Epithelial cell of proximal tubule (primary cell): ENCODE measurements at regions not wholly inside any gene's neighbourhood (a gene's known extent, or its start where the extent isn't known, plus 50 kb on each side); places are given as distances from the start of the nearest gene placed in this dataset.

Experiments used
- DNase-seq: peaks from one replicate; pipeline ENCODE4 v3.0.0-alpha.2; 2011; ENCODE audit warnings: low read depth
- H3K4me3 ChIP-seq: 2 replicates; pipeline ENCODE4 v1.5.1; 2011; ENCODE audit warnings: low read depth, mild to moderate bottlenecking, low read length
- TF ChIP-seq, protein P1 (sequence below): conservative IDR thresholded peaks from 2 replicates; pipeline ENCODE4 v1.5.1; 2012; ENCODE audit warnings: low read depth, mild to moderate bottlenecking, low read length

DNA sequence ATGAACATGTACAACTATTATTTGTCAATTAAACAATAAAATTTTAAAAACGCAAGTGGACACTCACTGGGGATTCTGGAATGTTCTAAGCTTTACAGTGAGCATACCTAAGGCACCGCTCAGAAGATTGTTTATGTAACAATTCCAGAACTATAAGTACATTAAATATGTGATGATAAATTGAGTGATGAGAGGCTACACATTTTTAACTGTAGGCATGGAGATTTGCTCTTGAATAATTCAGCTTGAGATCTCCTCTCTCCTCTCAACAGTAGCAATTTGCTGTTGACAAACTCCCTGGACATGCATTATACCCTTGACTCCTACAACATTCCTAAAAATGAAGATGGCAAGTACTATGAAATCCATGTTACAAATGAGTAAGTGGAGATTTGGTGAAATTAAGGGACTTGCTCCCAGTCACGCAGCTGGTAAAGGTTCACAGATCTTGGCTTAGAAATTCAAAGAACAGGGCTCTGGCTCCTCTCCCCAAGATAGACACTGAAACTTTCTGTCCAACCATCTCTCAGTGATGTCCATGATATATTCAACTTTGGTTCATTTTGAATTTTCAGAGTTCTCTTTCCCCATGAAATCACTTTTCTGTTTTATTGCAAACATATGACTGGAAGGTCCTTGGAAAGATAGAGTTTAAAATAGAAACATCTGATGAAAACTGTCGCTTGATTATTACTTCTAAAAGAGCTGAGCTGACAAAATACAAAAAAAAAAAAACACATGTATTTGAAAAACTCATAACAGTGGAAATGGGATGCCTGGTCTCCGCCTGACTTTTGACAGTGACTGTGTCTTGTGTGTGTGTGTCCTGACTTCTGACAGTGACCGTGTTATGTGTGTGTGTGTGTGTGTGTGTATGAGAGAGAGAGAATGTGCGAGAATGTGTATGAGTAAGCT lies 488.3 kb downstream of the TNS3 start:
- H3K4me3 ChIP-seq, result no peak overlapping the region
- TF ChIP-seq, protein P1, sequence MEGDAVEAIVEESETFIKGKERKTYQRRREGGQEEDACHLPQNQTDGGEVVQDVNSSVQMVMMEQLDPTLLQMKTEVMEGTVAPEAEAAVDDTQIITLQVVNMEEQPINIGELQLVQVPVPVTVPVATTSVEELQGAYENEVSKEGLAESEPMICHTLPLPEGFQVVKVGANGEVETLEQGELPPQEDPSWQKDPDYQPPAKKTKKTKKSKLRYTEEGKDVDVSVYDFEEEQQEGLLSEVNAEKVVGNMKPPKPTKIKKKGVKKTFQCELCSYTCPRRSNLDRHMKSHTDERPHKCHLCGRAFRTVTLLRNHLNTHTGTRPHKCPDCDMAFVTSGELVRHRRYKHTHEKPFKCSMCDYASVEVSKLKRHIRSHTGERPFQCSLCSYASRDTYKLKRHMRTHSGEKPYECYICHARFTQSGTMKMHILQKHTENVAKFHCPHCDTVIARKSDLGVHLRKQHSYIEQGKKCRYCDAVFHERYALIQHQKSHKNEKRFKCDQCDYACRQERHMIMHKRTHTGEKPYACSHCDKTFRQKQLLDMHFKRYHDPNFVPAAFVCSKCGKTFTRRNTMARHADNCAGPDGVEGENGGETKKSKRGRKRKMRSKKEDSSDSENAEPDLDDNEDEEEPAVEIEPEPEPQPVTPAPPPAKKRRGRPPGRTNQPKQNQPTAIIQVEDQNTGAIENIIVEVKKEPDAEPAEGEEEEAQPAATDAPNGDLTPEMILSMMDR, result no peak

GRCh38 chr7:47092336-47092735 lies 489.6 kb downstream of the TNS3 start:
- H3K4me3 ChIP-seq, result no peak overlapping the region
- no peak for DNase-seq
- TF ChIP-seq, protein P1, result no peak

More for the DNA sequence above, 488.3 kb downstream of the TNS3 start:
- DNase-seq, result no peak

DNA sequence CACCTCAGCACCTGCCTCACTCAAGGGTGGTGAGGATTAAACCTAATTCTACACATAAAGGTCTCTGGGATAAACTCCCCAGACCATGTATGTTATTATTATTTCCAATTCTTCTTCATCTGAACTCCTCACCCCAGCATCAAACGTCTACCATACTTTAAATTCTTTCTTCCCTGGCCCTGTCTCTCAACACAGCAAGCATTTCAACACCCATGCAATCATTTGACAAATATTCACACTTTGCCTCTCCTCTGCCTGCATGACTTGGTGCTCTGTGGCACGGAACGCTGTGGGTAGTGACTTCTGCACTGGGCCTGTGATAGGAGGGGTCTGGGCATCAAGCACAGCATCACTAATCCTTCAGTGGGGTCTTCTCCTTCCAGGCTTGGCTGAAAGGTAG lies 490.8 kb downstream of the TNS3 start:
- TF ChIP-seq, protein P1, result no peak
- H3K4me3 ChIP-seq, result no peak overlapping the region
- DNase-seq, result peak; percentile 86

- TF ChIP-seq, protein P1, result no peak
- H3K4me3 ChIP-seq, result no peak overlapping the region
- no peak for DNase-seq
Measured at GRCh38 chr7:47089461-47089860, 492.4 kb downstream of the TNS3 start.

GRCh38 chr7:47089068-47089417 lies 492.9 kb downstream of the TNS3 start:
- TF ChIP-seq, protein P1, result no peak
- no peak overlapping the region for H3K4me3 ChIP-seq
- no peak for DNase-seq

GRCh38 chr7:47088329-47089067 lies 493.4 kb downstream of the TNS3 start:
- TF ChIP-seq, protein P1, result peak; percentile 87
- no peak overlapping the region for H3K4me3 ChIP-seq
- DNase-seq, result no peak
